HG03571 (cell line): ENCODE measurements at regions not wholly inside any gene's neighbourhood (a gene's known extent, or its start where the extent isn't known, plus 50 kb on each side); places are given as distances from the start of the nearest gene placed in this dataset.

Experiments used
- ATAC-seq: cut with Tn5 transposase; IDR thresholded peaks from one replicate; pipeline ENCODE4 v1.9.1; 2021; ENCODE audit not compliant: unreplicated experiment

DNA sequence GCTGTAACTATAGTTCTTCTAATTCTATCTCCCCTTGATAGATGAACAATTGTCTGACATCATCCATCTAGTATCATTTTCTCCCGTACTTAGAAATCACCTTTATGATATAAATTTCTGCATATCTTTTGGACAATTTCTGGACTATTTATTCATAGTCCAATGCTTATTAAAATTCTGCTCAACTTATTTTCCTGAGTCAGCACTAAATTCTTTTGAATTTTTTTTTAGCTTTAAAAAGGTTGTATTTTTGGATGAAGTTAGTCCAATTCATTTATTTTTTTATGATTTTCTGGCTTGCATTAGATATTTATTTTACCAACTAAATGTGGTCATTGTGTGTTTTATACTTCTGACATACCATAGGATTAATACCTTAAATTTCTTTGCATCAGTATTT is 538.5 kb upstream of the DCC start:
- ATAC-seq = no peak

DNA sequence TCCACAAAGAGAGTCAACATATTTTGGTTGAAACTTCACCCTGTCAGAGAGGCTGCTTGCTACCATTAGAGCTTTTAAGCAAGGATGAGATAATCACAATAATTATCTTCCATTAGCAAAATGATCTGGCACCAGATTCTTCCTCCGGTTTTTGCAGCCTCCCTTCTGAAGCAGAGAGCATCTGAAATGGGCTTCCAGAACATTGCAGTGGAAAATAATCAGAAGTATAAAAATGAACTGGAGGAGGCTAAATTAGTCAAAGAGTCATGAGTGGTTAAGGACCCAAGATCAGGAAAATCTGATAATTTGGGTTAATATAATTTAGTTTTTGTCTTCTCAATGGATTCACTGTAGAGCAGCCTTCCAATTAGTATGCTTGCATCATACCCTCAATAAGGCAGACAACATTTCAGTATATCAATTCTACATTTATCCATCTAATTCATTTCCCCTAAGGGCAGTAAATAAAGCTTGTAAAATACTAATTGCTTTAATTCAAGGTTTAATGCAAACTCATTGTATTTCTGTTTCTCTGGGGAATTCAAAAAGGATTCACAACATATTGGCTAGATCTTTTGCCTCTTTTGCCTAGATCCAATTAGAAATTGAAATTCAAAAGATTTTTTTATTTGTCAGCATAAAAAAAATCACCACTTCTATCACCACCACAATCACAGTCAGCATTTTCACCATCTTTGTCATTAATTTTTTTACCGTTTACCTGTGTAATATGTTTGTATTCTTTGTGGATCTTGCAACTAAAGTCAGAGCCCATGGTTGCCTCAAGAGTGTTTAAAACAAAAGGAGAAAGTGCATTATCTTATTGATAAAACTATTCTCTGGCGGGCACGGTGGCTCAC is 537.2 kb upstream of the DCC start:
- ATAC-seq = no peak

DNA sequence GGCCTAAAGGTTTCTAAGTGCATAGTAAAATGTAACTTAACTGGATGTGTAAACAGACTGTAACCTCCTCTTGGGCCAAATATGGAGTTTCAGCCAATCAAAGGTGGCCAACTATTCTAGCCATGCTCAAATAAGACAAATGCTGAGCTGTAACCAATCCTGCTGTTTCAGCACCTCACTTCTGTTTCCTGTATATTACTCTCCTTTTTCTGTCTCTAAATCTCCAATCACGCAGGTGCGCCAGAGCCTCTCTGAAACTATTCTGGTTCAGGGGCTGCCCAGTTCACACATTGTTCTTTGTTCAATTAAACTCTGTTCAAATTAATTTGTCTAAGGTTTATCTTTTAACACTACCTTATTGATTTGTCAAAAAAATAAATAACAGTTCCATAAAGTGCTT is 532.7 kb upstream of the DCC start:
- ATAC-seq = no peak

DNA sequence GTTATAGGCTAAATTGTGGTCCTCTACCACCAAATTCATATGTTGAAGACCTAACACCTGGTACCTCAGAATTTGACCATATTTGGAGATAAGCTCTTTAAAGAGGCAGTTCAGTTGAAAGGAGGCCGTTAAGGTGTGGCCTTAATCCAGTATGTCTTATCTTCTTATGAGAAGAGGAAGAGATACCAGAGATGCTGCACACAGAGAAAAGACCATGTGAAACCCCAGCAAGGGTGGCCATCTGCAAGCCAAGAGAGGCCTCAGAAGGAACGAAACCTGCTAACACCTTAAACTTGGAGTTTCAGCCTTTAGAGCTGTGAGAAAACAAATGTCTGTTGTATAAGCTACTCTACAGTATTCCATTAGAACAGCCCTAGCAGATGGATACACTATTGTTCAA is 528.1 kb upstream of the DCC start:
- no peak for ATAC-seq

DNA sequence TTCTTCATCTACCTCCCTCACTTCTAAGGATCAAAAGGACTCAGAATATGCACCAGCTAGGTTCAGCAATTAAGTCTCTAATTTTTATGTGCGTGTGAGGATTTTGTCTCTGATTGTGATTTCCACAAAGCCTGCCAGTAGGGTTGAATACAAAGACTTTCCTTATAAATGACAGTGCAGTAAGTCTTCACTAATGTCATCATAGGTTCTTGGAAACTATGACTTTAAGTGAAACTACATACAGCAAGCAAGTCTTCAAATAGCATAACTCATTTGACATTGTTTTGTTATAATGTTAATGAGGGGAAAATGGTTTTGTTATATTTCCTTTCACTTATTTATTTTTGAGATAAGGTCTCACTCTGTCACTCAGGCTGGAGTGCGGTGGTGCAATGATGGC is 526.3 kb upstream of the DCC start:
- ATAC-seq = no peak

DNA sequence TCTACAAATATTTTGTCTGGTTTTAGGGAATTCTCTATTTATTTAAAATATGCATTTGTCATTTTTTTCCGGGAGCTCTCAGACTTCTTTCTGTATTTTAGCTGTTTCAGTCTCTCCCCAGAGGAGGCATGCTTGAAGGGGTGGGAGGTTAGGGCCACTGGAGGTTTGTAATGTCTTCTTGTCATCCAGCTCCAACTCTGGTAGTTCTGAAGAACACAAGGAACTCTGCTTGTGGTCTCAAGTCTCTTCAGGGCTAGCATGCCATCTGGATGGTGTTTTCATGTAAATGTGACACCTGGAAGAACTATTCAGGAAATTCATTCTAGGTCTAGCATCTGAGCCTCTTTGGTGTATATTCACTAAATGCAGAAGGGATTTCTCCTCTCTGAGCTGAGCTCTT is 518.4 kb upstream of the DCC start:
- ATAC-seq = no peak

DNA sequence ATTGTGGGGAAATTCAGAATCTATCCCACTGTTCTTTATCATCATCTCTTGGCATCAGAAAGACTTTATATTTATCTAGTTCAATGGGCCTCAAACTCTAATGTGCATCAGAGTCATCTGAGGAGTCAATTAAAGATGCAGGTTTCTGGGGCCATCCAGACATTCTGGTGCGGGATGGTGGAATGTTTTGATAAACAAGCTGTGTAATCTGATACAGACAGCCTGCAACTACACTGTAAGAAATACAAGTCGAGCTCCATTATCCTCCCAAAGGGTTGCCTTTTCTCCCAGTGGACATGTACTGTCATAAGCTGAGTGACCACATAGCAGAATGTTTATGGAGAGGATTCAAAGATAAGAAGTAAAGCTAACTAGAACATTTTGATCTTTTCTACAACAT is 515.3 kb upstream of the DCC start:
- no peak for ATAC-seq

DNA sequence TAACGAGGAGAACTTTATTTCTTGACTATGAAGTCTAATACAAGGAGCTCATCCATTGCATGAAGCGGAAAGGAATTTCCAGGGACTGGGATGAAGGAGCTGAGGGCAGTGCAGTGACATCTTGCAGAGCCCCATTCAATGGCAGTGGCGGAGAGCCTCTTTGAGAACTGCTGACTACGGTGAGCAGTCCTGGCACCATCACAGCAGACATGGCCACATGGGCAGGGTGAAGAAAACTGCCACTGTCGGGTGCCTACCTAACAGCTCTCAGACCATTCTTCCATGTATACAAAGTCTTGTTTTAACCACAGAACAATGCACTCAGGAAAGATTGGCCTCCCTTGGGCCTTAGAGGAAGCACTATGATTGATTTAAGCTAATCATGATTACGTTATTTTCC is 506.1 kb upstream of the DCC start:
- no peak for ATAC-seq

DNA sequence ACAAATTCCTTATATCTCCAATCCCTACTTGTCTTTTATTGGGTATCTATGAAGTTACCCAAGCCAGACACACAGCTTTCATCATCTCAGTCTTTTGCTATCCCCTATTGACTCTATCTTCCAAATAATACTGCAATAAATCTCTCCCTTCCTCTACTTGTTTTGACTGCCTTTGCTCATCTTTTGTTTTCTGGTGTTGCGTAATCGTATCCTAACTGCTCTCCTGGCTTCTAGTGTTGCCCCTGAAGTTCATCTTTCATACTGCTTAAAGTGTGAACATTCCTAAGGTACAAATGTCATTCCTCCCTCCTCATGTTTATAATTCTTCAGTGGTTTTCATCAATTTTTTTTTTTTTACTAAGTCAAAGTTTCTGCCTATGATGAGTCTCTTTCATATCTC is 491.3 kb upstream of the DCC start:
- no peak for ATAC-seq

DNA sequence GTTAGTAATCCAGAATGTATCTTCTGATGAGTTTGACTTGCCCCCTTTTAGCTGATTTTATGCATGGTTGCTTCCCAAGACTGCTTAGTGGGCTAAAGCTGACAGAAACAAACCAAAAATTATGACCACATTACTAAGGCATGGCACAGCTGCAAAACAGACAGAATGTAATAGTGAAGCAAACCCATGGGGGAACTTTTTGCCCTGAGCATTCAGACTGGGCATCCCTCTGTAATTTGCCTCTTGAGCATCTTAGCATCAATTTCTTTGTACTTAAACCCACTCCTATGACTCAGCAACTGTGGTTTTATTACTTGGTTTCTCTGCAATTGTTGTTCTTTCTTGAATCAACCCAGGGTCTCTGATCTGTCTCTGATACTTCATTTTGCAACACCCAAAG is 487.3 kb upstream of the DCC start:
- ATAC-seq = no peak

DNA sequence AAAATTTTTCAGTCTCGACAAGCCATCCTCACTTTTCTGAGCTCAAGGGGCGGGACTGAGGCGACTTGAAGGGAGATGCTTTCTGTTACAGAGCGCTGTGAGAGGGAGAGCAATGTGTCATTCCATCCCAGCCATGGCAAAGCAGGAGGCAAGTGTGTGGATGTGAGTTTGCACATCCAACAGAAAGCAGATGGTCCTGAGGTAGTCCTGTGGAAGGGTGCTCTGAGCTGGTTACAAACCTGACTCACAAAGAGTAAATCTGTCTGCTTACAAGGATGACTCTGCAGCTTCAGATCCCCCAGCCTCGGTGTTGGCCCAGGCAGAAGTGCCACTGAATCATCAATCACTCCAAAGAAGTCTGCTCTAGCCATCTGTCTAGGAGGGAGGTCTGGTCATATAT is 482.0 kb upstream of the DCC start:
- no peak for ATAC-seq

DNA sequence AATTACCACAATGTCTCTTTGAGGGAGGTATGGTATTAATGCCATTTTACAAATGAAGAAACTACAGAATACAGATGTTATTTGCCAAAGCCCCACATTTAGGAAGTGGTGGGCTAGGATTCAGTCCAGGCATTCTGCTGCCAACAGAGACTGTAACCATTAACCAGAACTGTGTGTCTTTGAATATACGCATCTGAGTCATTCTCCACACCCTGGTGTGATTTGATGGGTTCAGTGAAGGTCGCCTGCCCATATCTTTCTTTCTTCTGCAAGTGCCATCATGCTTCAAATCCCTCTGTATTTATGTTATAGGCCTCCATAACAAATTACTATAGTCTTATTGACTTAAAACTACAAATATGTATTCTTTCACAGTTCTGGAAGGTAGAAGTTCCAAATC is 479.0 kb upstream of the DCC start:
- ATAC-seq = no peak

DNA sequence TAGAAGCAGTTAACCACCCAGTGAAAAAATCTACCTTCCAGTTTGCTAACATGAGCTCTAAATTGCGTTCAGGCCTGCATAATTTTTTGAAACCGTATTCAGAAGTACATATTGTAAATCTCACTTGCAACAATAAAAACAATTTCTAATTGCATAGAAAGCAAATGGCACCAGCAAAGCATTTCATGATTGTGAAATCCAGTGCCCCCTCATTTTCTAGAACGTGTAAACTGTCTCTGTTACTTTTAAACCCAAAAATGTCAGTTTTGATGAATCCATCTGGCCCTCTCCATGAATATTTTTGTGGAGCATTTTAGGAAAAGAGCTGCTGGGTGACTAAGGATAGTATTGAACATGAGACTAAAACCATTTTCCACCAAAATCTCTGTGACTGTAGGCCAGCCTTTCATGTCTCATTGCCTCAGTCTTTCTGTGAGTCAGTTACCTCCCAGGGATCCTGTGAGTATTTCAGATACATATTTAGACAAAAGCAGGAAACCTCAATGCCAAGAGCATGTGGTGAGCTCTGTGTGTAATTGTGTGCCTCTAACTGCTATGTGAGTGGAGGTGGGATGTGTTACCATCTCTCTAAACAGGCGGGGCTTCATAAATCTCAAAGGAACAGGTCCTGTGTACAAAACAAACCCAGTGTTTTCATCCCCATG is 477.8 kb upstream of the DCC start:
- no peak for ATAC-seq

DNA sequence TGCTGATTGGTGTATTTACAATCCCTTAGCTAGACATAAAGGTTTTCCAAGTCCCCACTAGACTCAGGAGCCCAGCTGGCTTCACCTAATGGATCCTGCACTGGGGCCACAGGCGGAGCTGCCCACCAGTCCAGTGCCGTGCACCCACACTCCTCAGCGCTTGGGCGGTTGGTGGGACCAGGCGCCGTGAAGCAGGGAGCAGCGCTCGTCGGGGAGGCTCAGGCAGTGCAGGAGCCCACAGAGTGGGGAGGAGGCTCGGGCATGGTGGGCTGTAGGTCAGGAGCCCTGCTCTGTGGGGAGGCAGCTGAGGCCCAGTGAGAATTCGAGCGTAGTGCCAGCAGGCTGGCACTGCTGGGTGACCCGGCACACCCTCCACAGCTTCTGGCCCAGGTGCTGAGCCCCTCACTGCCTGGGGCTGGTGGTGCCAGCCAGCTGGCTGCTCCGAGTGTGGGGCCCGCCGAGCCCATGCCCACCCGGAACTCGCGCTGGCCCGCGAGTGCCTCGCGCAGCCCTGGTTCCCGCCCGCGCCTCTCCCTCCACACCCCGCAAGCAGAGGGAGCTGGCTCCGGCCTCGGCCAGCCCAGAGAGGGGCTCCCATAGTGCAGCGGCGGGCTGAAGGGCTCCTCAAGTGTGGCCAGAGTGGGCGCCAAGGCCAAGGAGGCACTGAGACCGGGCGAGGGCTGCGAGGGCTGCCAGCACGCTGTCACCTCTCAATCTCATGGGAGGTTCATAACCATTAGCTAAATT is 475.6 kb upstream of the DCC start:
- no peak for ATAC-seq

DNA sequence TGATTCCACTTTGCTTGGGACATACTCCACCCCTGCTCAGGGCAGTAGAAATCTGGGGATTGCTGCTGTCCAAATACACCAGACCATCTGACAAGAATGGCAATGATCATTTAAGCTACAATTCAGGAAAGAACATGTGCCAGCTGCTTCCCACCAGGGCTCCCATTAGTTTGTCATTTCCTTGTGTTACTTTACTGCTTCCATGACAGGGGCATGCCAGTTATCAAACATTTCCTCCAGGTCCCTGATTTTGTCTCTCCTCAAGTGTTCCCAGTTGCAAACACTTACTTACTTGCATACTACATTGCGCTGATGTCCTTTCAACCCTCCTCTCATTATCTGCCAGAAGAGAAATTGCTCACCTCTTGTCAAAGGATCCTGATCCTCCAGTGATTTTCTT is 474.5 kb upstream of the DCC start:
- ATAC-seq = no peak

DNA sequence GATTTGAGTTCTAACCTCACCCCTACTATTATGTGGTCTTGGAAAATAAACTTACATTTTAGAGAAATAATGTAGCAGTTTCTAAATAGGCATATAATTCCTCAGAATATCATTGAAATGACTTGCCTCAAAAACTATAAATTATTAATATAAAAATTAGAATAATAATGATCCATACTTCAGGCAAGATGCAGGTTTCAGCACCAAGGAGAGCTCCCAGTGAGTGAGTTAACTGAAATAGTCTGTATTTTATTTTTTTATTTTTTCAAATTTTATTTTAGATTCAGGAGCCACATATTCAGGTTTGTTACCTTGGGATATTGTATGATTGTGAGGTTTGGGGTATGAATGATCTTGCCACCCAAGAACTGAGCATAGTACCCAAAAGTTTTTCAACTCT is 472.2 kb upstream of the DCC start:
- no peak for ATAC-seq

DNA sequence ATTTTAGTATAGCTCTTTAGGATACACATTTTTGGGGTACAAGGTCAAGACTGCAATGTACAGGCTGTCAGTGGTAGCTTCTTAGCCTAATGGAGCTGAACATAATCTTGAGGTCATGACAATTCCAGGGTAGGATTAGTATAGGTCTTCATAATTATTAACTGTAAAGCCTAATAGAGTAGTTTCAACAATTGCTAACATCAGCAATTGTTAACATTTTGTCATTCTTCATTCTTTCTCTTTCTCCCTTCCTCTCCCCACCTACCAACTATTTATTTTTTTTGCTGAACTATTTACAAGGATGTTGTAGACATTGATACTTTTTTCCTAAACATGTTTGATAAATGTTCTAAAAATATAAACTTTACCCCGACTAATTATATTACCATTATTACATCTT is 461.3 kb upstream of the DCC start:
- ATAC-seq = no peak

DNA sequence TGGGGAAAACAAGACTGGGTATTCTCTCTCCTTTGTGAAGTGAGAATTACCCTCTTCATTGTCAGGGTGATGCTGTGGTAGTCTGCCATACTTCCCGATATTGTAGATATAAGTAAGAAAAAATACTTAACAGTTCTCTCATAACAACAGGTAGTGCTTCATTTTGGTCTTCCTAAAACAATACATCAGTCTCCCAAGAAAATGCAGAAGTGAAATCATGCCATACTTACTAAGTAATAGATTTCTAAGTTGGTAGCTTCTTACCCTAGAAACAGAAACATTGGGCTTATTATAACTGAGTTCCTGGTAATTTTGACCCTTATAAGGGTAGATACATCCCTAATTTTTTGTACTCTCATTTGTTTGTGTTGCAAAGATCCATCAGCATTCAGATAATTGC is 460.7 kb upstream of the DCC start:
- no peak for ATAC-seq

DNA sequence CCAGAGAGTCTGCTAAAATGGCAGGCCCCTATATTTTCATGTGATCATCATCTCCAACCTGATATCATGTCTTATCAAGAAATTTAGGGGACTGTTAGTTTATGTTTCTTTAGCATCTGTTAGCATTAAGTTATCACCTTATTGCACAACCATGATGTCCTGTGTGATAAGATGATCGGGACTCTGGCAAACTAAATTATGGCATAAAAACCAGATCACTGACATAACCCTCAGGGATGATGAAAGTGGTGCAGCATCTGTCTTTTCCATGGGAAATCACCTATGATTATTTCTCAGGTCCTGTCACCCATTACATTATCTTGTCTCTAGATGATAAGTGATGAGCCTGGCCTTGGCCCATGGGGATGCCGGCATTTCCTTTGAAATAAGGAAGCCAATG is 458.6 kb upstream of the DCC start:
- ATAC-seq = no peak

DNA sequence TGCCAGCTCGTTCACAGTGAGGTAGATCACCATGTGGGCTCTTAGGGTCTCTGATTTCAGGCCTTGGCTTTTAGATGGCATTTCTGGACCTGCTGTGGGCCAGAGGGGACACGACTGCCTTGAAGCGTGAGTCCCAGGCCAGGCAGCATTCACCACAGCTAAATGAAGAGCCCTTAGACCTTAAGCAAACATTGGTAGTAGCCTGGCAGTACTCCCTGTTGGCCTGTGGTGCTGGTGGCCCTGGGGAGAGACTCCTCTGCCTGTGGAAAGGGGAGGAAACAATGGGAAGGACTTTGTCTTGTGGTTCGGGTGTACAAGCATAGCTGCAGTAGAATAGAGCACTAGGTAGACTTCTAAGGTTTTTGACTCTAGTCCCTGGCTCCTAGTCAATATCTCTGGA is 456.0 kb upstream of the DCC start:
- ATAC-seq = no peak

DNA sequence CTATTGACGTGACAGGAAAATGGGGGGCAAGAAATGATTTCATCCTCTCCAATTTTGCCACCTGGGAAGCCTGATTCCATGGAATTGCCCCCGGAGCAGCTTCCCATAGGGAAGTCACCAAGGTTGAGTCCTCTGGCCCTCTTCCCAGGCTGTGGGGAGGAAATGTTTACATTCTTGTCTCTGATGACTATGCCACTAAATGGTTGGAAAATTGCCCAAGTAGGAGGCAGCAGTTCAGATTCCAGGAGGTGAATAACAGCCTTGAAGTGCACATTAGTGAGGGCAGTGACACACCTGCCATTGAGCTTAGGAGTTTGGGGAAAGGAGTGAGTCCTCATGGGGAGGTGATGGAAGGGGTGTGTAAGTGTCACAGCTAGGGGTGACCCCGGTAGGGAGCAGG is 449.2 kb upstream of the DCC start:
- no peak for ATAC-seq

DNA sequence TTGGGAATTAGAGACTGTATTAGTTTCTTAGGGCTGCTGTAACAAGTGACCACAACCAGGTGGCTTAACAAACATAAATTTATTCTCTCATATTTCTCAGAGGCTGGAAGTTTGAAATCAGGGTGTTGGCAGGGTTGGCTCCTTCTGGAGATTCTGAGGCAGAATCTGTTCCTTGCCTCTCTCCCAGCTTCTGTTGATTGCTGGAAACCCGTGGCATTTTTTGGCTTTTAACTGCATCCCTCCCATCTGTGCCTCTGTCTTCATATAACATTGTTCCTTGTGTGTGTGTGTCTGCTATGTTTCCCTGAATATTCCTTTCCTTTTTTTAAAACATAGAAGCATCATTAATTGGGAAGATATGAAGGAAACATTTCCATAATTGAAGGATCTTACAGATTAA is 448.1 kb upstream of the DCC start:
- no peak for ATAC-seq
